ENCODE measurements at regions not wholly inside any gene's neighbourhood (a gene's known extent, or its start where the extent isn't known, plus 50 kb on each side); places are given as distances from the start of the nearest gene placed in this dataset.

- DNase-seq (ENCODE audit: low read depth): no peak
Measured at GRCh38 chr6:106035655-106036054, 50.5 kb upstream of the PRDM1 start.

DNA sequence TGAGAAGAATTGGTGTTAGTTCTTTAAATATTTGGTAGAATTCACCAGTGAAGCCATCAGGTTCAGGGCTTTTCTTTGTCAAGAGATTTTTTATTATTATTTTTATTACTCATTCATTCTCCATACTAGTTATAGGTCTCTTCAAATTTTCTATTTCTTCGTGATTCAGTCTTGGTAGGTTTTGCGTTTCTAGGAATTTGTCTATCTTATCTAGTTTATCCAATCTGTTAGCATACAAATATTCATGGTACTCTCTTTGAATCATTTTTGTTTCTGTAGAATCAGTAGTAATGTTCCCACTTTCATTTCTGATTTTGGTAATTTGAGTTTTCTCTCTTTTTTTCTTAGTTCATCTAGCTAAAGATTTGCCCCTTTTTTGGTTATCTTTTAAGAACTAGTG lies 52.3 kb upstream of the PRDM1 start:
- no peak for DNase-seq (ENCODE audit: low read depth)

- no peak for DNase-seq (ENCODE audit: low read depth)
Measured at GRCh38 chr6:106027758-106028157, 58.4 kb upstream of the PRDM1 start.

DNA sequence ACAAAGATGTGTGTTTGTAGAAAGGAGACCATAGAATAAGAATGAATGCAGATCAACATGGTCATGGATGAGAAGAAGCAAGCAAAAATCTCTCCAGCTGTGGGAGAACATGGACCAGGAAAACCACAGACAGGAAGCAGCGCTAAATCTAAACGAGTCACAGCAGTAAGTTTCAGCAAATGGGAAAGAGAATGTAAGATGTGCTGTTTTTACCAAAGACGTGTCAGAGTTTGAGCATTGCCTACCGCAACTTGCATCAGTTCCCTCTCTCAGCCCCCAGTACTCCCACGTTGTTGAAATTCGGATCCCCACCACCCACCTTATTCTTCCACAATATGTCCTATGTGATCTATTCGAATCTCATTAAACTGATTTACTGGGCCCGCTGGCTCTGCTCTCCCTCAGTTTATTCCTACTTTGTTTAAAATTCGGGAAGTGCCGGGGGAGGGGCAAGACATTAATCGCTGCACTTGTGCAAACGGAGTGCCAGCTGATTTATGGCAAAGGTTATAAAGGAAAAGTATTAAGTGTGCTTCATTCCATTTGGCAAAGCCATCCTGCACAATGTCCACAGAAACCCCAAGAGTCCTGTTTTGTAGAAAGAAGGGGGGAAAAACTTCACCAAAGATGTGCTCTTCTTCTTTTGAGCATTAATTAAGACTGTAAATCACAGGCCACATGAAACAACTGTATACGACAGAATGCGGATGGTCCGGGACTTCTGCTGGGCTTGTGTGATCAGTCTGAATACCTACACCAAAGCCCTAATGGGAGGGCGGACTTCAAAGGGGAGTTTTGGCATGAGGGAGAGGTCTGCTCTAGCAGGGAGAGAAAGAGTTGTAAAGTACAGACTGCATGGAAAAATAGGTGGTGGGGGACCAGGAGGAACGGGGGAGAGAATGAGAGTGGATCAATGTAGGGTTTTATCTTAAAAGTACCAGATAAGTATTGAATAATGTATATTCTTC lies 59.1 kb upstream of the PRDM1 start:
- DNase-seq (ENCODE audit: low read depth): no peak

DNA sequence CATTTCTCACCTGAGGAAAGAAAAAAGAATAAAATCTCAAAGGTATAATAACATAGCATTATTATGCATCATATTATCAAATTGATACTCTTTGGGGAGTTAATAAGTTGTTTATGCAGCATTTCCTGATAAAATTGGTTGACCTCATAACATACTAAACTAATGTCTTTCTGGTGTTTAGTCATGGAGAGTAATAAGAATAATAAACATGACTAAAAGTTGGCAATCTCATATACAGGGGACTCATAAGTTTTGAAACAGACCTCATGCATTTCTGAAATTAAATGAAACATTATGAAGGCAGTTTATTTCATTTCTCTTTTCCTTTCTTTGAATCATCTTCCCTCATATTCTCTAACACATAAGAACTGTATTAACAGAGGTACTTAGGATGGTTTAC lies 60.5 kb upstream of the PRDM1 start:
- DNase-seq (ENCODE audit: low read depth): no peak

- DNase-seq (ENCODE audit: low read depth): no peak
Measured at GRCh38 chr6:106022801-106023200, 63.3 kb upstream of the PRDM1 start.

- DNase-seq (ENCODE audit: low read depth): no peak
Measured at GRCh38 chr6:106017454-106017853, 68.7 kb upstream of the PRDM1 start.

DNA sequence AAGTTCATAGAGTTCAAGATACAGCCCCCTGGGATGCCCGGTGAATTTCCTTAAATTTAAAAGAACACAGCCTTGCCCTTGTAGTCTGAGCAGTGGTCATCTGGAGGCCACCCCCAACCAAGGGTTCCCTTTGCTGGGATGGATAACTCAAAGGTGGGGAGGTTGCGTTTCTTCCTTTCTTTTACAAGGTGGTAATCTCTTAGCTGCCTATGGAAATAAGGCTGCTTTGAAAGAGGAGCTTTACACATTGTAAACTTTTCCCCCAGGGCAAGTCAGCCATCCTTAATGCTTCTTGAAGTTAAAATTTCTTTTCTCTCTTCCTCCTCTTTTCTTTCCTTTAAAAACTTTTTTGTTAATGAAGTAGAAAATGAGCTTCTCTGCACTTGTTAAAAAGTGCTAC lies 71.2 kb upstream of the PRDM1 start:
- DNase-seq (ENCODE audit: low read depth): no peak

- no peak for DNase-seq (ENCODE audit: low read depth)
Measured at GRCh38 chr6:106011476-106011875, 74.7 kb upstream of the PRDM1 start.

- no peak for DNase-seq (ENCODE audit: low read depth)
Measured at GRCh38 chr6:106005954-106006353, 80.2 kb upstream of the PRDM1 start.

DNA sequence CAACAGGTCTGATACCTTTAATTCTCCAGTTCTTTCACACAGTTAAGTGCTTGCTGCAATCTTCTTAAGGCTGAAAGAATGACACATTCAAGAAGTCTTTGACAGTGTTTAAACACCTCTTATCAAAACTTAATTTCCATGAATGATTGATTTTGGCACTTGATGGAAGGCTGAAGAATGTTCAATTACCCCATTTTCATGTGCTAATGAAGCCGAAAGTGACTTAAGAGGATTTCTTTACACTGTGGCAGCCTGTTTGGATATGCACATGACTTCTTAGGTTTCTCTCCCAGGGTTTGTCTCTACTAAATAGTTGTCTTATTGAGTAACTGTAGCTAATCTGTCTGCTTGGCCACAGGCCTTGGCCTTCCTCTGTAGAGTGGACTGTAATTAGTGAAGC lies 81.1 kb upstream of the PRDM1 start:
- no peak for DNase-seq (ENCODE audit: low read depth)

DNA sequence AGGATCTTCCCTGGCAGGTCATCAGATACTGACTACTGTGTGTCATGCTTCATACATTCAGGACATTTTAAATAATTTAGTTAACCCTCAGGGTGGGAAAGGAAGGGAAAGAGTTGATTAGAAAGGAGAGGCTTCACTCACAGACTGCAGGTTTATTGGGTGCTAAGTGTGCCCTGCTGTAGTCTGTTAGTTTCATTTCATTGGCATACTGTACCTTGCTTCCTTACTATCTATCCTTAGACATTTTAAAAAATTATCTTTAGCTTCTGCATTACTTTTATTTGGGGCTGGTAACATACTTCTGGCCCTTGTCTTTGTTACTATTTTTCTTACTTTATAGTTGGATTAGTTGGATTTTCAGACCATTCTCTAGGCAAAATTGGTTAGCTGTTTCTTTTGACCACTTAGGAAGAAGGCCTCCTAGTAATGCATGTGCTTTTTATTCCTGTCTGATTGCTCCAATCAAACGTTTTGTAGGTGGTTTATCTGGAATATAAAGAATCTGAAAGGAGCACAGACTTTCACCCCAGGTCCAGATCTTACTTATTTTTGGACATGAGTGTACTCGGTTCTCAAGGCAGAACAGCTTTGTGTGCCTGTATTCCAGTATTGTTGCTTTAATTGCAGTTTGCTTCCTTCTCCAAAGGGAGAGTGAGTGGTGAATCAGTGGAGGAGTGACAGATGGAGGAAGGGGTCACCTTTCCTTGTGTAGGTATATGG lies 82.7 kb upstream of the PRDM1 start:
- no peak for DNase-seq (ENCODE audit: low read depth)

GRCh38 chr6:106002005-106002404 lies 84.1 kb upstream of the PRDM1 start:
- no peak for DNase-seq (ENCODE audit: low read depth)

DNA sequence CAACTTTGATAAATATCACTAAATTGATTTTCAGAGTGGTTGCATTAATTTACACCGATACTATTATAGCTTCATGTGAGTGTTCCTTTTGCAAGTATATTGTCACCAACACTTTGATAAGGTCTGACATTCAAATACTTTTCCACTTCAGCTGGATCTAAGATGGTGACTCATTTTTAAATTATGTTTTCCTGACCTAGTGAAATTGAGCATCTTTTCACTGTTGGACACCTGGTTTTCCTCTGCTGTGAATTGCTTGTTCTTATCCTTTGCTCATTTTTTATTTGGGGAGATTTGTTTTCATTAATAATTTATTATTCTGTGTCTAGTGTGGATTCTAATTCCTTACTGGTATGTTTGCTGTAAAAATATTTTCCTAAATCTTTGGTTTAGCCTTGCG lies 85.2 kb upstream of the PRDM1 start:
- DNase-seq (ENCODE audit: low read depth): no peak

DNA sequence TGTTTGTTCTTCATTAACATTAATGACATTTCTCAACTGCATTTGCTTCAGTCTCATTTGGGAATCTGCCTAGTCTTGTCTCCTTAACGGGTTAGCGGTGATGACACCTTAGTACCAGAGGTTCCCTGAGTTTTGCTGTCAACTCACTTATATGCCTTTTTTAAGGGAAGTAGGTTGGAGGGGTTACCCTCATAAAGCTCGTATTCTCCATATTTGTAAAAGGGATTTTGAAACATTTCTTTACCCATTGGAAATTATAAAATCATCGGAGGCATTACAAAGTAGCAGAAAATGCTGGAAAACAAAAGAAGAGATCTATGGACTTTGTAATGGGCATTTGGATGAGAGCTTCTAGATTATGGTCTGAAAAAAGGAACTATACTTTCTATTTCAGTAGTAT lies 88.7 kb upstream of the PRDM1 start:
- DNase-seq (ENCODE audit: low read depth): no peak

DNA sequence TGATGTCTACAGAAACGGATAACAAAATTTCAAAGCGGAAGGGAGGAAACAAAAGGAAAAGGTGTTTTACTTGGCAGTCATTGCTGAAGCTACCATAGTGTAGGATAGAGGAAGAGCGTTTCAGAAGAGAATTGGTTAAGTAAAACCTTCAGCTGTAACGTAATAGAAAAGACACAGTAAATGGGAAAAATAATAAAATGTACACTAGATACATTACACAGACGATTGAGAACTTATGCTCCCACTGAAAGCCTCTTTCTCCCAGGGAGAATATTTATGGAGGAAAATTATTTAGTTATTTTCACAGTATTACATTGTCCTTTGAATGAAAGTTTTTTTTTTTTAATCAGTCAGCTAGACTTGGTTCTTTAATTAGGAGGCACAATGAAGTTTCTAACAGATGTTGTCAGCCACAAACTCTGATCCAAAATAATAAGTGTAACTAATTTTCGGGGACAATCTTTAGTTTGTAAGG lies 90.7 kb upstream of the PRDM1 start:
- DNase-seq (ENCODE audit: low read depth): no peak

- peak; percentile 21 for DNase-seq (ENCODE audit: low read depth)
Measured at GRCh38 chr6:105994591-105995390, 91.3 kb upstream of the PRDM1 start.

DNA sequence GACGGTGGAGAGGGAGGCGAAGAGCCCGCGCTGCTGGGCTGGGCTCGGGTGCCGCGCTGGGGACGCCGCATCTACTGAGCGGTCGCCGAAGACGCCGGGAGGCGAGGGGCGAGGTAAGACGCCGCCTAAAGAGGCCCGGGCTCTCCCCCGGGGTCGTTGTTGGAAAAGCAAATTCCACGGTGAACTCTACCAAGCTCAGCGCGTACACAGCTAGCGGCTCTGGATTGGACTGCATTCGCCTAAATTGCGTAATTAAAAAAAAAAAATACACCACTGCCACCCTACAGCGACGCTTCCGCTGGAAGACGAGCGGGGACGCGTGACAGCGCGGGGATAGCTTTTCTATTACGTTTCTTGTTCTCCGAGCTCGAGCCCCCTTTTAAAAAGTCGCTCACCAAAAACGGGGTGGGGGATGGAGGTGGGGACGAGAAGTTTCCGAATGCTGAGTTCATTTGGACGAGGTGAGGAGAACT lies 92.0 kb upstream of the PRDM1 start:
- peak; percentile 30 for DNase-seq (ENCODE audit: low read depth)

GRCh38 chr6:105993341-105994117 lies 92.6 kb upstream of the PRDM1 start:
- no peak for DNase-seq (ENCODE audit: low read depth)

GRCh38 chr6:105992315-105992961 lies 93.7 kb upstream of the PRDM1 start:
- peak; percentile 81 for DNase-seq (ENCODE audit: low read depth)
